HFFc6 (cell line): ENCODE measurements at regions not wholly inside any gene's neighbourhood (a gene's known extent, or its start where the extent isn't known, plus 50 kb on each side); places are given as distances from the start of the nearest gene placed in this dataset.

Source experiments
- DNase-seq: peaks from one replicate; pipeline ENCODE4 v3.0.0-alpha.2; 2018
- H3K27ac Mint-ChIP-seq: 2 replicates; pipeline ENCODE4 v1.8.0; 2020; ENCODE audit warnings: mild to moderate bottlenecking, mixed read lengths
- H3K27me3 Mint-ChIP-seq: 2 replicates; pipeline ENCODE4 v1.8.0; 2021; ENCODE audit warnings: mild to moderate bottlenecking, moderate library complexity, mixed read lengths; ENCODE audit not compliant: insufficient read depth
- H3K36me3 Mint-ChIP-seq: 2 replicates; pipeline ENCODE4 v1.8.0; 2021; ENCODE audit warnings: low read depth, mixed read lengths
- H3K4me1 Mint-ChIP-seq: 2 replicates; pipeline ENCODE4 v1.8.0; 2020; ENCODE audit warnings: low read depth, mixed read lengths
- H3K4me3 Mint-ChIP-seq: 2 replicates; pipeline ENCODE4 v1.8.0; 2020; ENCODE audit warnings: mild to moderate bottlenecking, moderate library complexity, mixed read lengths
- H3K9me3 Mint-ChIP-seq: 2 replicates; pipeline ENCODE4 v1.8.0; 2020; ENCODE audit warnings: mild to moderate bottlenecking, mixed read lengths
- TF ChIP-seq, protein P1 (sequence below): fragments of 200-600 bp; sonication (generic); IDR thresholded peaks from 2 replicates; pipeline ENCODE4 v1.5.0; 2021; ENCODE audit warnings: antibody characterized with exemption, mild to moderate bottlenecking

DNA sequence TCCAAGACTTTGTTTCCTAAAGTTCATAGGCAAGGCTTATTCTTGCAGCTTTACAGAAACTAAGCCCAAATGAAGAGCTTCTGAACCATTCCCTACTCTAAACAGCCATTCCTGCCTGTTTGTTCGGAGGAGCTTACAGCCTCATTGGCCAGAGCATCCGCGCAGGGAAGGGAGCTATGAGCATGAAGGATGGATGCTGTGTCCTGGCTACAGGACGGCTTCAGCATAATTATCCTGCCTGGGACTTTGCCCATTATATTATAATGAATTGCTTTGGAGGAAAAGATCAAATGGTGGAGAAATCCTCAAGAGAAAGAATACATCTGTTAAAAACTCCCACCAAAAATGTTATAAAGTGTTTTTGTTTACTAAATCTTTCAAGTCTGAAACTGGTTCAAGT, 378.2 kb upstream of the BTBD3 start:
- Mint-ChIP-seq H3K27ac (no peak overlapping the region), H3K4me1 (no peaks in the 10 kb centered on the region), H3K36me3 (no peaks in the 10 kb centered on the region), H3K9me3 (no peaks in the 10 kb centered on the region), H3K27me3 (peaks cover 1% of the 10 kb centered on the region; the same call in 1 of the 2 replicates), H3K4me3 (no peak overlapping the region)
- no peak for DNase-seq
- TF ChIP-seq, protein P1, sequence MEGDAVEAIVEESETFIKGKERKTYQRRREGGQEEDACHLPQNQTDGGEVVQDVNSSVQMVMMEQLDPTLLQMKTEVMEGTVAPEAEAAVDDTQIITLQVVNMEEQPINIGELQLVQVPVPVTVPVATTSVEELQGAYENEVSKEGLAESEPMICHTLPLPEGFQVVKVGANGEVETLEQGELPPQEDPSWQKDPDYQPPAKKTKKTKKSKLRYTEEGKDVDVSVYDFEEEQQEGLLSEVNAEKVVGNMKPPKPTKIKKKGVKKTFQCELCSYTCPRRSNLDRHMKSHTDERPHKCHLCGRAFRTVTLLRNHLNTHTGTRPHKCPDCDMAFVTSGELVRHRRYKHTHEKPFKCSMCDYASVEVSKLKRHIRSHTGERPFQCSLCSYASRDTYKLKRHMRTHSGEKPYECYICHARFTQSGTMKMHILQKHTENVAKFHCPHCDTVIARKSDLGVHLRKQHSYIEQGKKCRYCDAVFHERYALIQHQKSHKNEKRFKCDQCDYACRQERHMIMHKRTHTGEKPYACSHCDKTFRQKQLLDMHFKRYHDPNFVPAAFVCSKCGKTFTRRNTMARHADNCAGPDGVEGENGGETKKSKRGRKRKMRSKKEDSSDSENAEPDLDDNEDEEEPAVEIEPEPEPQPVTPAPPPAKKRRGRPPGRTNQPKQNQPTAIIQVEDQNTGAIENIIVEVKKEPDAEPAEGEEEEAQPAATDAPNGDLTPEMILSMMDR = no peak

DNA sequence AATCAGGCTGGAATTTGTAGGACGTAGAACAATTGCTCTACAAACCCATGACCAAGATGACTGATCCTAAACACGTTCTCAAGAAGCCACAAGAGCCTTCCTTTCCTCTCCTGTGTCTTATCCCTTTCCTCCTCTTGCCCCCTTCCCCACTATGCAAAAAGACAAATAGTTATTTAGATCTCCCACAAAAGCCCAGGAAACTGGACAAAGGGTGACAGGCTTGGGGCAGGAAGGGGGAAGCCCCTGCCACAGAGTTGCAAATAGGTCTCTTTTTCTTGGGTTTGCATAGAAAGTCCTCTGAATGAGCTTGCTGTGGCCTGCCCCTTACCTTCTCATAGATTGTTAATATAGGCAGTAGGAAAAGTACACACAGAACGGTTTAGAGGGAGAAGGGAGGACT, 377.1 kb upstream of the BTBD3 start:
- DNase-seq = no peak
- Mint-ChIP-seq H3K36me3 (no peaks in the 10 kb centered on the region), H3K4me1 (no peaks in the 10 kb centered on the region), H3K4me3 (no peak overlapping the region), H3K27me3 (peaks cover 1% of the 10 kb centered on the region; the same call in 1 of the 2 replicates), H3K27ac (no peak overlapping the region), H3K9me3 (no peaks in the 10 kb centered on the region)
- TF ChIP-seq, protein P1 = no peak

DNA sequence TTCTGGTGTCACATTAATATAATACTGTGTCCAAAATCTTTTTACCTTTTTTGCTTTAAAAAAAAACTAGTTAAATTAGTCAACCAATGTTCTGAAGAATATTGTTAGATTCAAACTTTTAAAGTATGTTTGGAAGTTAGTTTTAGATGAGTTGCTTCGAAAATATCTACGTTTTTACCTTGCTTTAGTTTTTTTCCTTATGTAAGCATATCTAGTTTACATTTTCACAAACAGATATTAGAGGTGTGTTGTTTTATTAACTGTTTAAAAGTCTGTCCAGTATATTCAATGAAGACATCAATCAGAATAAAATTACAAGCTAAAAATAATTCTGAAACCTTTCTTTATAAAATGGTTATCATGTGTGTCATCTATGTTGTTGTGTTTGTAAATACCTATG, 375.0 kb upstream of the BTBD3 start:
- DNase-seq = no peak
- Mint-ChIP-seq H3K36me3 (no peaks in the 10 kb centered on the region), H3K27ac (no peak overlapping the region), H3K4me1 (no peaks in the 10 kb centered on the region), H3K9me3 (no peaks in the 10 kb centered on the region), H3K4me3 (no peak overlapping the region), H3K27me3 (peaks cover 4% of the 10 kb centered on the region; the same call in 1 of the 2 replicates)
- TF ChIP-seq, protein P1 = no peak

DNA sequence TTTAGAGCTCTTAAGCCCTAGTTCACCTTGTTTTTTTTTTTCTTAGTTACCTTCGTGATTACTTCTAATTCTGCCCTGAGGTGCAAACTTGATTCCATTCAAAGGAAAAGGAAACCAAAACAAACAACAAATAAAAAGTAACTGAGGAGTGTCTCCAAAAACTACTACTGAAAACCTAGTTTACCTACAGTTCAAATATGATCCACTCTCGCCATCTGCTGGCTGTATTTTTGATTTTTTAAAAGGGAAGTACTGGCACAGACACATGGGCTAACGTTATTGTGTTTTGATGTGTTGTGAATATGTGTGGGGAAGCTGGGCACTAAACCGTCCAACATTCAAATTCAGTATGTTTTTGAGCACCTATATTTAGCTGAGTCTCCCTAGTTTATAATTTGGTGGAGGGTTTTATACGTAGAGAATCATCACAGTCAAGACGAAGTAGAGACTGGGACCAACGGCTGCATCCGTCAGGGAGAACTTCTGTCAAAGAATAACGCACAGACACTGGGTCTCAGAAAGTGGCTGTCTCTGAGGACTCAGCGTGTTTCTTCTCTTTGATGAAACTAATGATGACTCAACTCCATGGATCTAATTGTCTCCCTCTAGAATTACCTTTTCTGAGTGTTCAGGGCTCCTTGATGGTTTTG, 373.5 kb upstream of the BTBD3 start:
- no peaks in the 10 kb centered on the region for H3K4me1 Mint-ChIP-seq
- peak; percentile 64 for DNase-seq
- TF ChIP-seq, protein P1 = peak; percentile 82
- H3K36me3 Mint-ChIP-seq = no peaks in the 10 kb centered on the region
- H3K9me3 Mint-ChIP-seq = no peaks in the 10 kb centered on the region
- peaks cover 5% of the 10 kb centered on the region; the same call in 1 of the 2 replicates for H3K27me3 Mint-ChIP-seq
- no peak overlapping the region for H3K27ac Mint-ChIP-seq
- no peak overlapping the region for H3K4me3 Mint-ChIP-seq

DNA sequence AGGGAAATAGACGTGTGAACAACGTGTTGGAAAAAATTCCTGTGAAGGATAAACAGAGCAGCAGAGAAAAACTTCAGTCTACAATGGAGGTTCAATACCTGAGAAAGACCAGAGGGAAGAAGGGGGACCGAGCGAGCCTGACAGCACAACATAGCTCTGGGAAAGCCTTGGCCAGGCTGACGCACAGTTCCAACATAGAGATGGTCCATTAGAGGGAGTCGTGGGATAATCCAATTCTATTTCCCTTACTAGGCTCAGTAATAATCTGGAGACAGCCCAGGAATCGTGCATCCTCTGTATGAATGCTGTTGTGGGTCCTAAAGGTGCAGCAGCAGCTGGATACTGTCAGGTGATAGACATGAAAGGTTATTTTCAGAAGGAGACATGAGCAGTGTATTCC, 370.8 kb upstream of the BTBD3 start:
- no peak overlapping the region for H3K4me3 Mint-ChIP-seq
- peaks cover 4% of the 10 kb centered on the region; the same call in 1 of the 2 replicates for H3K27me3 Mint-ChIP-seq

More for the DNA sequence above, 370.8 kb upstream of the BTBD3 start:
- Mint-ChIP-seq H3K9me3 (no peaks in the 10 kb centered on the region), H3K27ac (no peak overlapping the region), H3K36me3 (no peaks in the 10 kb centered on the region), H3K4me1 (no peaks in the 10 kb centered on the region)
- TF ChIP-seq, protein P1 = no peak
- DNase-seq = no peak
